CD4-positive, alpha-beta T cell (primary cell): ENCODE measurements at regions not wholly inside any gene's neighbourhood (a gene's known extent, or its start where the extent isn't known, plus 50 kb on each side); places are given as distances from the start of the nearest gene placed in this dataset.

Experiments
- ATAC-seq: fragments of 200-7000 bp; cut with Tn5 transposase; one replicate; pipeline ENCODE4 v1.10.0; 2022; ENCODE audit warnings: mild to moderate bottlenecking; ENCODE audit not compliant: poor library complexity
- CTCF ChIA-PET: fragments of 350-600 bp; sonication (Branson Sonifier 250); formaldehyde crosslinking; loops from one replicate; lab custom pipeline; 2021; ENCODE audit warnings: antibody characterized with exemption, inconsistent platforms; lab: Charles Lee
- POLR2A ChIA-PET: fragments of 350-600 bp; sonication (Branson Sonifier 250); formaldehyde crosslinking; loops from one replicate; lab custom pipeline; 2021; ENCODE audit warnings: antibody characterized with exemption, inconsistent platforms; lab: Charles Lee
- DNase-seq, 14 experiments: peaks; one replicate each; pipeline ENCODE4 v3.0.0-alpha.2; 2013 to 2020; ENCODE audit warnings: mixed read lengths in 2 of 14
- H3K27ac ChIP-seq, 2 donors: one replicate each; pipeline versions ENCODE4 v1.5.1 to v1.7.0; 2013; ENCODE audit warnings: low read length in 2 of 2, low read depth in 1 of 2, mild to moderate bottlenecking in 1 of 2
- H3K27me3 ChIP-seq, 2 experiments: 1 replicate in 1 of 2; 2 replicates in 1 of 2; pipeline versions ENCODE4 v1.6.1 to v1.7.0; 2013; ENCODE audit warnings: low read length in 2 of 2, control low read depth in 1 of 2, mild to moderate bottlenecking in 1 of 2, moderate library complexity in 1 of 2; ENCODE audit not compliant: insufficient read depth in 2 of 2, control insufficient read depth in 1 of 2
- H3K36me3 ChIP-seq: one replicate; pipeline ENCODE4 v1.6.1; 2013; ENCODE audit warnings: low read length, control low read depth; ENCODE audit not compliant: insufficient read depth
- H3K4me1 ChIP-seq: one replicate; pipeline ENCODE4 v1.6.1; 2013; ENCODE audit warnings: low read length, control low read depth; ENCODE audit not compliant: insufficient read depth
- H3K4me3 ChIP-seq: one replicate; pipeline ENCODE4 v1.5.1; 2013; ENCODE audit warnings: mild to moderate bottlenecking, low read length, moderate library complexity
- H3K9me3 ChIP-seq, 2 experiments: 1 replicate in 1 of 2; 2 replicates in 1 of 2; pipeline versions ENCODE4 v1.6.1 to v1.7.0; 2013; ENCODE audit warnings: low read length in 2 of 2, mild to moderate bottlenecking in 2 of 2, control low read depth in 1 of 2, moderate library complexity in 1 of 2; ENCODE audit not compliant: control insufficient read depth in 1 of 2, insufficient read depth in 1 of 2
- H3K27ac Mint-ChIP-seq: one replicate; pipeline ENCODE4 v1.8.0; 2020; ENCODE audit warnings: mixed read lengths
- H3K27me3 Mint-ChIP-seq: one replicate; pipeline ENCODE4 v1.8.0; 2021; ENCODE audit warnings: mixed read lengths
- H3K36me3 Mint-ChIP-seq: one replicate; pipeline ENCODE4 v1.8.0; 2021; ENCODE audit warnings: low read depth, mixed read lengths
- H3K4me1 Mint-ChIP-seq: one replicate; pipeline ENCODE4 v1.8.0; 2021; ENCODE audit warnings: low read depth, mixed read lengths
- H3K4me3 Mint-ChIP-seq: one replicate; pipeline ENCODE4 v1.8.0; 2020; ENCODE audit warnings: mild to moderate bottlenecking, mixed read lengths
- H3K9me3 Mint-ChIP-seq: one replicate; pipeline ENCODE4 v1.8.0; 2020; ENCODE audit warnings: mixed read lengths
- intact Hi-C, 2 experiments: fragments of 100-400 bp; cut with DNase I in 1 of 2; cut with micrococcal nuclease in 1 of 2; formaldehyde crosslinking; loops; one replicate each; pipeline versions ENCODE4 v1.15.1 to v1.9.0; 2023 to 2025; cut with DNase I, micrococcal nuclease
- TF ChIP-seq, protein P1 (sequence below): fragments of 200-600 bp; IDR thresholded peaks from one replicate; pipeline ENCODE4 v1.8.0; 2022; ENCODE audit warnings: antibody characterized with exemption, mild to moderate bottlenecking

DNA sequence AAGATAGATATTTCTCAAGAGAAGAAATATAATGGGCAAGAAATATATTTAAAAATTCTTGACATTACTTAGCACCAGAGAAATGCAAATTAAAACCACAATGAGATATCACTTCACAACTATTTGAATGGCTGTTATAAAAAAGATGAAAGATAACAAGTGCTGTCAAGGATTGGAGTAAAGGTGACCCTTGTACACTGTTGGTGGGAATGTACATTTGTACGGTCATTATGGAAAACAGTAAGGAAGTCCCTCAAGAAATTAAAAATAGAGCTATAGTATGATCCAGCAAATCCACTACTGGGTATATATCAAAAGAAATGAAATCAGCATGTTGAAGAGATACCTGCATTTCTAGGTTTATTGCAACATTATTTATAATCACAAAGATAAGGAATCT, 326.4 kb downstream of the GBE1 start:
- no peak for ATAC-seq
- no peak overlapping the region for H3K4me3 ChIP-seq
- no peaks in the 10 kb centered on the region for H3K4me1 ChIP-seq
- no peaks in the 10 kb centered on the region for H3K36me3 ChIP-seq
- POLR2A ChIA-PET, result no interaction called here
- no peak overlapping the region for H3K27ac Mint-ChIP-seq
- H3K4me1 Mint-ChIP-seq, result no peaks in the 10 kb centered on the region
- no peaks in the 10 kb centered on the region for H3K27me3 Mint-ChIP-seq
- TF ChIP-seq, protein P1, sequence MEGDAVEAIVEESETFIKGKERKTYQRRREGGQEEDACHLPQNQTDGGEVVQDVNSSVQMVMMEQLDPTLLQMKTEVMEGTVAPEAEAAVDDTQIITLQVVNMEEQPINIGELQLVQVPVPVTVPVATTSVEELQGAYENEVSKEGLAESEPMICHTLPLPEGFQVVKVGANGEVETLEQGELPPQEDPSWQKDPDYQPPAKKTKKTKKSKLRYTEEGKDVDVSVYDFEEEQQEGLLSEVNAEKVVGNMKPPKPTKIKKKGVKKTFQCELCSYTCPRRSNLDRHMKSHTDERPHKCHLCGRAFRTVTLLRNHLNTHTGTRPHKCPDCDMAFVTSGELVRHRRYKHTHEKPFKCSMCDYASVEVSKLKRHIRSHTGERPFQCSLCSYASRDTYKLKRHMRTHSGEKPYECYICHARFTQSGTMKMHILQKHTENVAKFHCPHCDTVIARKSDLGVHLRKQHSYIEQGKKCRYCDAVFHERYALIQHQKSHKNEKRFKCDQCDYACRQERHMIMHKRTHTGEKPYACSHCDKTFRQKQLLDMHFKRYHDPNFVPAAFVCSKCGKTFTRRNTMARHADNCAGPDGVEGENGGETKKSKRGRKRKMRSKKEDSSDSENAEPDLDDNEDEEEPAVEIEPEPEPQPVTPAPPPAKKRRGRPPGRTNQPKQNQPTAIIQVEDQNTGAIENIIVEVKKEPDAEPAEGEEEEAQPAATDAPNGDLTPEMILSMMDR, result no peak
- intact Hi-C loops, result no loop called here
- H3K9me3 ChIP-seq, result no peaks in the 10 kb centered on the region
- no peaks in the 10 kb centered on the region for H3K36me3 Mint-ChIP-seq
- H3K27ac ChIP-seq, result no peak overlapping the region
- no peak overlapping the region for H3K4me3 Mint-ChIP-seq
- CTCF ChIA-PET, result no interaction called here
- no peaks in the 10 kb centered on the region for H3K27me3 ChIP-seq
- no peak for DNase-seq
- H3K9me3 Mint-ChIP-seq, result peaks cover 4% of the 10 kb centered on the region

- ChIA-PET CTCF (no interaction called here), POLR2A (no interaction called here)
- no peaks in the 10 kb centered on the region for H3K36me3 ChIP-seq
- ATAC-seq (no peak), DNase-seq (no peak)
- Mint-ChIP-seq H3K27ac (no peak overlapping the region), H3K4me3 (no peak overlapping the region), H3K9me3 (peaks cover 4% of the 10 kb centered on the region), H3K4me1 (no peaks in the 10 kb centered on the region), H3K27me3 (no peaks in the 10 kb centered on the region), H3K36me3 (no peaks in the 10 kb centered on the region)
- H3K4me1 ChIP-seq, result no peaks in the 10 kb centered on the region
- no peaks in the 10 kb centered on the region for H3K27me3 ChIP-seq
- TF ChIP-seq, protein P1, result no peak
- intact Hi-C loops, result no loop called here
- H3K27ac ChIP-seq, result no peak overlapping the region
- H3K4me3 ChIP-seq, result no peak overlapping the region
- no peaks in the 10 kb centered on the region for H3K9me3 ChIP-seq
These were observed 327.3 kb downstream of the GBE1 start for GRCh38 chr3:81434161-81434560.

- Mint-ChIP-seq H3K27ac (no peak overlapping the region), H3K27me3 (no peaks in the 10 kb centered on the region), H3K4me3 (no peak overlapping the region), H3K9me3 (peaks cover 4% of the 10 kb centered on the region), H3K4me1 (no peaks in the 10 kb centered on the region), H3K36me3 (no peaks in the 10 kb centered on the region)
- Histone ChIP-seq H3K9me3 (no peaks in the 10 kb centered on the region), H3K36me3 (no peaks in the 10 kb centered on the region), H3K4me1 (no peaks in the 10 kb centered on the region), H3K27me3 (no peaks in the 10 kb centered on the region), H3K4me3 (no peak overlapping the region), H3K27ac (no peak overlapping the region)
- POLR2A ChIA-PET, result no interaction called here
- ATAC-seq, result no peak
- intact Hi-C loops, result no loop called here
- CTCF ChIA-PET, result no interaction called here
- no peak for DNase-seq
- TF ChIP-seq, protein P1, result no peak
These were observed 327.8 kb downstream of the GBE1 start for GRCh38 chr3:81433675-81434074.
